HG02981 (cell line): ENCODE measurements at regions not wholly inside any gene's neighbourhood (a gene's known extent, or its start where the extent isn't known, plus 50 kb on each side); places are given as distances from the start of the nearest gene placed in this dataset.
"Not testable (repeated sequence)": the region's sequence is repeated elsewhere in the genome, so short reads cannot be mapped to it uniquely, and the experiment has no call there.

Source experiments
- ATAC-seq: cut with Tn5 transposase; IDR thresholded peaks from one replicate; pipeline ENCODE4 v1.9.1; 2021; ENCODE audit warnings: mild to moderate bottlenecking, moderate library complexity; ENCODE audit not compliant: unreplicated experiment

DNA sequence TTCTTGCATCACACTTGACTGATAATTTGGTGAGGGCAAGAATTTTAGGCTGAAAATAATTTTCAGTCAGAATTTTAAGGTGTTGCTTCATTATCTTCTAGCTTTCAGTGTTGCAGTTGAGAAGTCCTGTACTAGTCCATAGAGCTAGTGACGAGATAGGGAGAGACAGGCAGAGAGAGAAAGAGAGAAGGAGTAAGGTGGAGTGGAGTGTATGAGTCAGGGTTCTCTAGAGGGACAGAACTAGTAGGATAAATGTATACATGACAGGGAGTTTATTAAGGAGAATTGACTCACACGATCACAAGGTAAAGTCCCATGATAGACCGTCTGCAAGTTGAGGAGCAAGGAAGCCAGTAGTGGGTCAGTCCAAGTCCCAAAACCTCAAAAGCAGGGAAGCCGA lies 127.2 kb downstream of the UTP18 start:
- ATAC-seq = no peak

DNA sequence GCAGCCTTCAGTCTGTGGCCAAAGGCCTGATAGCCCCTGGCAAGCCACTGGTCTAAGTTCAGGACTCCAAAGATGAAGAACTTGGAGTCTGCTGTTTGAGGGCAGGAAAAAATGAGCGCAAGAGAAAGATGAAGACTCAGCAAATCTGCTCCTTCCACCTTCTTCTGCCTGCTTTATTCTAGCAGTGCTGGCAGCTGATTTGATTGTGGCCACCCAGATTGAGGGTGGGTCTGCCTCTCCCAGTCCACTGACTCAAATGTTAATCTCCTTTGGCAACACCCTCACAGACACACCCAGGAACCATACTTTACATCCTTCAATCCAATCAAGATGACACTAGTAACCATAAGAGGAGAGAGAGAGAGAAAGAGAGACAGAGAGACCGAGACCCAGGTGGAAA lies 127.6 kb downstream of the UTP18 start:
- no peak for ATAC-seq

DNA sequence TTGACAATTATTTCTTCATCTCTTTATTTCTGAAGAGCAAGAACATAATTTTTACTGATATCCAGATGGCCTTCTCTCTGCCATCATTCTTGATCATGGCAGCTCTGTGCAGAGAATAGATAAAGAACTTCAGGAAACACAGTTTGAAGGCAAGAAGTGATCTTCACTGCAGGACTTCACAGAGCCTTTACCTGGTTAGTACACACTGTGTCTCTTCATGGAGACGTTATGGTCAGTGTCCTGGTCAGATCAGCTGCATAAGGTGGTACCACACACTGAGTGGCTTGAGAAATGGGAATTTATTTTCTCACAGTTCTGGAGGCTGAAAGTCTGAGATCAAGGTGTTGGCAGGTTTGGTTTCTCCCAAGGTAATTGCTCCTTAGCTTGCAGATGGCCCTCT lies 129.5 kb downstream of the UTP18 start:
- ATAC-seq = no peak

DNA sequence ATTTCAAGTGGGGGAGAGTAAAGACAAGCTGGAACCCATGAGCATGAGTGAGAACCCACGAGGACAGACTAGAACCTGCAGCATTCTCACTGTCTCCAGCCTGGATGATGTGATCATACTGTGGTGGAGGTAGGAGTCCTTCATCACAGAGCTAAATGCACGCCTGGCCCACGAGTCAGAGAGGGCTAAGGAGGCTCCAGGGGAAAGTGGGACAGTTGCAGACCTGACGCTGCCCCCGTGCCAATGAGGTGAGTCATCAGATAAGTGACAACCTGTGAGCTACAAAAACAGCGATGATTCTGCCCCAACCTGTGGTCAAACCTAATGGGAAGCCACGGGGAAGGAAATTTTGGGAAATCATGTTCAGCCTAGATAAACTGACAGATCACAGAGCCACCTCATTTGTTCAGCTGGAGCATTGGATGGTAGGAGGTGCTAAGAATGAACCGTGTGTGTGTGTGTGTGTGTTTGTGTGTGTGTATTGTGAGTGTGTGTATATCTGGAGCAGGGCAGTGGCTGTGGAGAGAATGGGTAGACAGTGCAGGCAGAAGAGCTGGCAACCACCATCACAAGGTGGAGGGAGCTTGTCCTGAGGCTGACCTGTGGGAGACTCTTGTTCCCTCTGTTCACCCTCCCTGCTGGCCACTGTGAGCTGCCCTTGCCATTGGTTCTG lies 131.8 kb downstream of the UTP18 start:
- ATAC-seq = no peak

DNA sequence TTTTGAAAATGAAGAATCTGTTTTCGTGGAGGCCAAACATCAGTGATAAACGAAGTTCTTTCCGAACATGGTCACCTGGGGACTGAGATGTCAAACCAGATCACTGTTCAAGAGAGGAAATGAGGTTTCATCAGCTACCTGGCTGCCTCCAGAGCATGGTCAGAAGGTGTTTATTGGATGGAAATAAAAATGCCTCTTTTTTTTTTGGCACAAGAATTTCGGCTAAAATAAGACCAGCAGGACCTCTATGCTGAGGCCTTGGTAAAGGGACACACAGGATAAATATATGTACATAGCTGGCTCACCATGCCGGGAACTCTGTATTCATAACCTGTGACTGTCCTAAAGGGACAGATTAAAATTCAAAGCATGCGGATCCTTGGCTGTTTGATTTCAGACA lies 135.3 kb downstream of the UTP18 start:
- no peak for ATAC-seq

DNA sequence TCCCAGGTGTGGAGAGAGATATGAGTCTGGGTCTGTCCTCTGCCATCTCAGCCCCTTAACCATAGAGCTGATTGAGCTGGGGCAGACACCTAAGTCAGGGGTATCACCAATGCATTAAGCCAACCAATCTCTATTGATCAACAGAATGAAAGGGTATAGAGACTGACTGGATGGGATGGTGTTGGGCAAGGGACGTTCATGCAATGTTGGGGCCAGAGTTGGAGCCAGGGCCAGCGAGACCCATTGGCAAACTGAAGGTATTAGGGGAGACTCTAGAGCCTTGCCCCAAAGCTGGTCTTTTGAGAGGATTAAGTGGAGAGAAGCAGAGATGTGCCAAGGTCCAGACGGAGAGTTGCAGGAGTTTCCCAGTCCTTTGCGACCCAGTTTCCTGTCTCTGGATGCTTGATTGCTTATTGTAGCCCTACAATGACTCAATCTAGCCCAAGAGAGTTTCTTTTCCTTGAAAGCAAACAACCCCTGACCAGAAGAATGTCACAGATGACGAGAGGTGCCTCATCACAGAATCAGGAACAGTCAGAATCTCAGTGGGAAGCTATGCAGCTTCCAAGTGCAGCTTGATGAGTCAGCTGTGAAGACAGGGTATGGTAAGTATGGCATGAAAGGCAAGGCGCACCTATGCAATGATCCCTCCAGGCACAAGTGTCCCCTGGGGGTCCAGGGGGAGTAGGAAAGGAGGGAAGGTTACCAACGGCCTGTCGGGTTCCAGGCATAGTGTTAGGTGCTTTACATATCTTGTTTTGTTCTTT lies 137.2 kb downstream of the UTP18 start:
- no peak for ATAC-seq

DNA sequence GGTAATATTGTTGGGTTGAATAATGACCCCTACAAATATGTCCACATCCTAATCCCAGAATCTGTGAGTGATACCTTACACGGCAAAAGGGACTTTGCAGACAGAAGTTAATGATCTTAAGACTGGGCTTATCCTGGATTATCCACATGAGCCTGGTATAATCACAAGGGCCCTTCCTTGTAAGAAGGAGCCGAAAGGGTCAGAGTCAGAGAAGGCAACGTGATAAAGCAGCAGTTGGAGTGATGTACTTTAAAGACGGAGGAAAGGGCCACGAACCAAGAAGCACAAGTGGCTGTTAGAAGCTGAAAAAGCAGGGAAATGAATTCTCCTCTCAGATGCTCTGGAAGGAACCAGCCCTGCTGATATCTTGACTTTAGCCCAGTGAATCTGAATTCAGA lies 137.8 kb downstream of the UTP18 start:
- ATAC-seq = no peak

DNA sequence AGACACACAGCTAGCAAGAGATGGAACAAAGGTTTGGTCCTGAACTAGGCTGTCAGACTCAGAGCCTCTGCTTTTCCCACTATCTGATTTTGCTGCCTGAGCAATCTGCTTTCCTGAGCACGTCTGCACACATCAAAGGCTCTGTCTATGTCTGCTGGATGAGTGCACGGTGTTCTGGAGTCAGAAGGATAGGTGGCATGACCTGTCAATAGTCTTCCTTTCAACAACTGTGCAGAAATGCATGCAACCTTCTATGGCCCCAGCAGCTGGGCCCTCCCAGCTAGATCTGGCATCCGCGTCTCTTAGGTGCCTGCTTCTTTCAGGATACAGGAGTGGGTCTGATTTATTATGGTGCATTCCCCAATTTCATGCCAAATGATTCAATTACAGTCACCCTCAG lies 138.3 kb downstream of the UTP18 start:
- ATAC-seq = no peak

DNA sequence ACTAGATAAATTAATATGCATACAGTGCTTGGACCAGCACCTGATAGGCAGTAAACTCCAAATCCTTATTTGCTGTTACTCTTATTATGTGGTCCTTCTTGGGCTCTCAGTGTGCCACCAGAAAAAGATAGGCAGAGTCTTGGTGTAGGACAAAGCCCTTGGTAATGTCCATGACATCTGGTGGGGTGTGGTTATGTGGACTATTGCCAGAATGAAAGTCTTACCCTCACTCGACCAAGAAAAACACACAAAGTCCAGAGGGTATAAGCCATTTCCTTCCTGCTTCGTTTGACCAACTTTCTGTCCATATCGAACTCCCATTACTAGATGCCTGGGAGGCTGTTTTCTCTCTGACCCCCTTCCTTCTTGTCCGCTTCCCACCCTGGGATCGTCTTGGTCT lies 140.9 kb downstream of the UTP18 start:
- ATAC-seq = no peak

DNA sequence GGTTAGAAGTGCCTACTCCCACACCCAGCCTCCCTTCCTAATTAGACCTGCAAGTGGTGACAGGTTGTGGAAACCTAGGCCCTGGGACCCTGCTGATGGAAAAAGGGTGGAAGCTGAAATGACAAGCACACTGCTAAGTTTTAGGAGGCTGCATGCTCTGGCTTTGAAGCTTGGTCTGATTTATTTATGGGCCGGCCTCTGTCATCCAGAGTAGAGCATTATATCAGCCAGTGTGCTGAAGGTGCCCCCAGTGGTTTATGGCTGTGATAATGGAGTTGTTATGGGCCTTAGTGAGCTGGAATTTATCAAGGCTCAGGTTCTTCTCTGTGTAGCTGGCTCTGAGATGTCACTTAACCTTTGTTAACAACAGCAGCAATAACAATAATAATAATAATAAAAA lies 142.6 kb downstream of the UTP18 start:
- no peak for ATAC-seq

DNA sequence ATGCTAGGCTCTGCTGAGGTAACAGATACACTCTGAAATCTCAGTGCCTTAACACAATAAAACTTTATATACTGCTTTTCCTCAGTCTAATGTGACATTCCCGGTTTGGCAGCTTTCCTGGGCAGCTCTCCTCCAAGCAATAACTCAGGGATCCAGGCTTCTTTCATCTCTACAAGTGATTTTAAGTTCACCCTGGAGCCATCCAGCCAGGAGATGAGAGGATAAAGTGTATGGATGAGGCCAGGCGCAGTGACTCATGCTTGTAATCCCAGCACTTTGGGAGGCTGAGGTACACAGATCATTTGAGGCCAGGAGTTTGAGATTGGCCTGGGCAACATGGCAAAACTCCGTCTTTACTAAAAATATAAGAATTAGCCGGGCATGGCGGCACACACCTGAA lies 147.2 kb downstream of the UTP18 start:
- ATAC-seq = no peak

DNA sequence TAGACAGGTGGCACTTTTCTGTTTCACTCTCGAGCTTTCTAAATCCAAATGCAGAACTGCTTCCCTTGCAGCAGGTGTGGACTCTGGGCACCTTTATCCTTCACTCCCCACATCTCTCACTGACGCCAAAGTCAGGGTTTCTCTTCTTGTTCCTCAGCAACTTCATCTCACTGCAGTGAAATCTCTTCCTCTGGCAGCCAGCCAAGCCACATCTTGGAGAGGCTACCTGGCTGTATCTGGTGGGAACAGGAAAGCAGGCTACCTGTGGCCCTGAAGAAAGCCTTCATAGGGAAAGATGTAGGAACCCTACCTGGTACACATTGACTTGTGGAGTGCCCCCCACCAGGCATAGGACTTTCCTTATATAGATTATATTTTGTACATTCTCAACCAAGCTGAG lies 159.1 kb downstream of the UTP18 start:
- no peak for ATAC-seq

DNA sequence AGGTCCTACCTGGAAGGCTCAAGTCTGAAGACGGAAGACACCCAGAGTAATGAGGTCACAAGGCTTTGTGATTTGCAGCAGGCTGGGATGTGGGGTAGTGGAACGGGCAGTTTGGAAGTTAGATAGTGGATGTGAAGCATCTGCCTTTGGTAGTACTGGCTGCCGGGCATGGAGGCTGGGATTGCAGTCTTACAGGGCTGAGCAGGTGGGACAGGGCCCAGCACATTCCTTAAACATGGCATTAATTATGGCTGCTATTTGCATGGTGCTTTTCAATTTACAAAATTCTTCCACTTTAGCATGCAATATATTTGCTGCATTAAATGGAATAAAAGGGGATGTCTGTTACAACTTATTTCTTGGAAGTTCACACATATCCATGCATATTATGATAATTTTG lies 161.2 kb downstream of the UTP18 start:
- ATAC-seq = no peak

DNA sequence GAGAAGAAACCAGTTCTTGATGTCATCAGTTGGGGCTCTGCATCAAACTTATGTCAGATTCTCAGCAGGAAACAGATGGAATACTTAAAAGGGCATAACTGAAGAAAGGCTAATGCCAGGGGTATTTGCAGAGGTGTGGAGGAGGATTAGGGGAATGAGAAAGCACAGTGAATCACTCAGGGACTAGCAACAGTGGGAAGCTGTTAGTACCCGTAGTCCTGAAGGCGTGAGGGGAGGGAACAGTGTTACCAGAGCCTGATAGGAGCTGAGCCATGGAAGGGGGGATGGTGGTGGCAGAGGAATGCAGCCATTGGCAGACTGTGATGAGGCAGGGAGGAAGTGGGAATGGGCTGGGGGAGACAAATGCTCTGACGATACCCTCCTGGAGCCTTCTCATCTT lies 162.3 kb downstream of the UTP18 start:
- no peak for ATAC-seq

DNA sequence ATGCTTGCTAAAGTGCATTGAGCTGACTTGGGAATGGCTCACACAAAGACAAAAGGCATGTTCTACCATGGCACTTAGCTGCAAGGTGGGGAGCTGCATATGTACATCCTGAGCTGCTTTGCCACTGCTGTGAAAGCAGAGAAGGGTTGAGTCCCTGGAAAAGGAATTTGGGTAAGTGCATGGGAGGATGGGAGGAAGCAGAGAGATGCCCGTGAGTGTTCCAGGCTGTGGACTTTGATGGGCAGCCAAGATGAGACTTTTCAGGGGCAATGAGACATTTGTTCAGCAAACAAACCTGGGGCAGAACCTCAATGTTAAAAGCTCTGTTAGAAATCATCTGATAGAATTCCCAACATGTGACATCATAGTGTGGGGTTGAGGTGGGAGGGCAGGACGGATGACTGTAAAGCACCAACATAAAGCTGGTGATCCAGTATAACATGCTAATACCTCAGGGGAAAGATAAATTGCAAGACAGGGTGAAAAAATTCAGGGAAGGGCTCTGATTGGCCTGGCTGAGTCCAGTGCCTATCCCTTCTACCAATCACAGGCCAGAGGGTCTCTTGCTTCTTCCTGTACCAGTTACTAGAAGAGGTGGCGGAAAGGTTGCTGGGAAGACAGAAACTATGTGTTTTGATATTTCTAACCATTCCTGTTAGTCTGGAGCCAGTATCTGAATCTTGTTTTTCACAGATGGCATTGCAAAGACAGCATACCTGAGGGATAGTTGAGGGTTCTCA lies 163.2 kb downstream of the UTP18 start:
- ATAC-seq = no peak

DNA sequence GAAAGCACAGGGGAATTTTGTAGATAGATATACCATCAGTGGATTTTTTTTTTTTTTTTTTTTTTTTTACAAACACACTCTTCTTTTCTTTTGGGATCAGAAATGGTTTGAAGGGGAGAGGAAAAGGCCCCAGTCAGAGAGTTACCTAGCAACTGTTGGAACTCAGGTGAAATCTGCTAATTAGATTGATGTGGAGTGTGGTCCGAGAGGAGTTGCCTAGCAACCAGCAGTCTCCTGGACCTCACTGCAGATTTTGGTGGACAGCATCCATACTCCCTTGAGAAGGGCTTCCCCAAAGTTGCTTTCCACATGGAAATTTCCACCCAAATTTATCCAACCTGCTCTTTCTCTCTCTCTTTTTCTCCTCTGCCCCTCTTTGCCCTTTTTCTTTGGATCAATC lies 165.4 kb downstream of the UTP18 start:
- no peak for ATAC-seq

DNA sequence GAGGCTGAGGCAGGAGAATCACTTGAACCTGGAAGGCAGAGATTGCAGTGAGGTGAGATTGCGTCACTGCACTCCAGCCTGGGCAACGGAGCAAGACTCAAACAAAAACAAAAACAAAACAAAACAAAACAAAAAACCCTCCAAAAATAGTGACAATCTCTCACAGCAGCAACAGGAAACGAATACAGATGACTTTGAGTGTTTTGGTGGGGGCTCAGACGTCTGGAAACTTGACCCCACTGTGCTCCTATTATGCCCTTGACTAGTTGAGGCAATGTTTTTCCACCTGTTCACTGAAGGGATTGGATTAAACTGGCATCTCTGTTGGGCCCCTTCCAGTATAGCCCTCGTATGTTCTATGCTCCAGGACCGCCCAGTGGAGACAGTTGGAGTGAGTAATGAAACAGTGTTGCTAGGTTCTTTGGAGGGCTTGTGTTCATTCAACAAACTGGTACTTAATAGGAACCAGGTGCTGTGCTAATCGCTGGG lies 167.0 kb downstream of the UTP18 start:
- peak; percentile 14 for ATAC-seq

DNA sequence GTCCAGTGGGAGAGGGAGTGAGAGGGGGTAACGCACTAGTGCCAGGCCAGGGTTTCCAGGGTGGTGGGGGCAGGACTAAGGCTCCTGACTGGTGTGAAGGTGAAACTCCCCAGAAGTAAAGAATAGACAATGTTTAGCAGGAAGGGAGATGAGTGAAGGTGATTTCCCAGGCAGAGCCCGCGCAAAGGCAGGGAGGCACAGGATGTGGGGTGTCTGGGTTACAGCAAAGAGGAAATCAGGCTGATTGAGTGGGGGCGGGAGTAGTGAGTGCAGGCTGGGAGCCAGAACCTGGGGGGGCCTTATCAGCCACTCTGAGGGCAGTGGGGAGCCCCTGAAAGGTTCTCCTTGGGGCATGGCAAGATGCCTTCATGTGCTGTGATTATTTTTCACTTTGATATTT lies 167.5 kb downstream of the UTP18 start:
- peak; percentile 86 for ATAC-seq

DNA sequence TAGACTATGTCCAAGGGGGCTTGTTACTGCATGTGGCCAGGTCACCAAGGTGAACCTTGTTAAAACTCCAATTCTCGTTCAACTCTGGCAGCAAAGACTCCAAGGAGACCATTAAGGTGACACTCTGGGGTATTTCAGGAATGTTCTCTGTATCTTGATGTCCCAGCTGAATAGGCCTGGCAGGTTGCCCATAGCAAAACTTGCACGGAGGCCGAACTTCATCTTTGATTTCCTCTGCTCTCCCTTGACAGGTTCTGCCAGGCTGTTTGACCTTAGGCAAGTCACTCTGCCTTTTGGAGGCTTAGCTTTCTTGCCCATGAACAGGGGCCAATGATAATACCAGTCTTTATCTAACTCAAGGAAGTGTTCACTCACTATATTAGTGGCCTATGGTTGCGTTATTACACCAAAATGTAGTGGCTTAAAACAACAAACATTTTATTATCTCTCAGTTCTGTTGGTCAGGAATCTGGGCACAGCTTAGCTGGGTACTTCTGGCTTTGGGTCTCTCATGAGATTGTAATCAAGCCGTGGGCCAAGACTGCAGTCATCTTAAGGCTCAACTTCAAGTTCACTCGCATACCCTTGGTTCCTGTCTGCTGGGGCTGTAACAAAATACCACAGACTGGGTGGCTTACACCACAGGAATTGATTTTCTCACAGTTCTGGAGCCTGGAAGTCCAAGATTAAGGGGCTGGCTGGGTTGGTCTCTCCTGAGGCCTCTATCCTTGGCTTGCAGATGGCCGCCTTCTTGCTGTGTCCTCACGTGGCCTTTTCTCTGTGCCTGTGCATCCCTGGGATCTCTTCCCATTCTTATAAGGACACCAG lies 168.5 kb downstream of the UTP18 start:
- ATAC-seq = no peak

DNA sequence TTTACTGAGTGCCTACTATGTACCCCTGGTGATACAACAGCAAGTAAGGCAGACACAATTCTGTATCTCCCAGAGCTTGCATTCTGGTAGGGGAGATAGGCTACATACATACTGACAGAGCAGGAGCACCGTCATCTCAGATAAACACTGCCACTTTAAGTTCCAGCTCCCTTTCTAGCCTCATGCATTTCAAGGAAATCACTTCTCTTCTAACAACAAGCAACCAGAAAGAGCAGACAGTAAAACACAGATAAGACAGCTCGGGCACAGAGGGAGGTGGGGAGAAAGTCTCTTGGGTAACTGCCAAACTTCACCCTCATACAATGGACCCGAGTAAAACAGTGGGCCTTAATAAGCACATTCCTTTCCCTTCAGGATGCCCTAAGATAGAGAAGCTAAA lies 169.6 kb downstream of the UTP18 start:
- ATAC-seq = not testable (repeated sequence)

DNA sequence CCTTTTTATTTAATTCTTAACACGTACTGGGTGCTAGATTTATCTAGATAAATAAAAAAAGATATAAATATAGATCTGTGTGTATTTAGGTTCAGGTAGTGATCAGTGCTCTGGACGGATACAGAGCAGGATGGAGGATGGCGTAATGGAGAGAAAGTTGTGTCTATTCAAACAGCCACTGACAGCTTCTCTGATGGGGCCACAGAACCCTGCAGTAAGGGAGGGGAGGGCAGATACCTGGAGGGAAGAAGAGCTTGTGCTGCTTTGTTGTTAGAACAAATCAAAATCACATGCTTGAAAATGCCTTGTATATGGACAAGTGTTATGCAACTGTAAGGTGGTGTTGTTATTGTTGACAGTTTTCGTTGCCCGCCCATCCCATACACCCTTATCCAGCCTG lies 170.2 kb downstream of the UTP18 start:
- ATAC-seq = no peak
